GM12878 (cell line): ENCODE measurements at regions not wholly inside any gene's neighbourhood (a gene's known extent, or its start where the extent isn't known, plus 50 kb on each side); places are given as distances from the start of the nearest gene placed in this dataset.

ENCODE experiments used
- SP1 ChIP-seq: IDR thresholded peaks from one replicate; pipeline ENCODE4 v1.6.1; 2011; ENCODE audit warnings: low read depth, low read length
- TF ChIP-seq, protein P1 (sequence below): fragments of 450-650 bp; IDR thresholded peaks from 2 replicates; pipeline ENCODE4 v1.6.1; 2018; ENCODE audit warnings: mild to moderate bottlenecking, low read depth, moderate library complexity; ENCODE audit not compliant: partially characterized antibody

DNA sequence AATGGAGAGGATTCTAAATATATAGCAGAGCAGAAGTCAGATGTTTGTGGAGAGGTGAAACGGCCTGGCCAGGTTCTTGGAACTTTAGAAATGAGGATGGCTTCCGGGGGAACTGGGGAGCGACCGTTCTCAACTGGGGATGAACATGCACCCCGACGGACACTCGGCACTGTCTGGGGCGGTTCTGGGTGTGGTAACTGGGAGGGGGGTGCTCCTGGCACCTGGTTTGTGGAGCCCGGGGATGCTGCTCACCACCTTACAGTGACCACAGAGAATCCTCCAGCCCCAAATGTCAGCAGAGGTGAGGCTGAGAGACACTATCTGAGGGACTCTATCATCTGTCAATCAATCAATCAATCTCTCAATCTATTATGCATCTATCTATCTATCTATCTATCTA, 69.0 kb upstream of the PPP2R3B start:
- TF ChIP-seq, protein P1, sequence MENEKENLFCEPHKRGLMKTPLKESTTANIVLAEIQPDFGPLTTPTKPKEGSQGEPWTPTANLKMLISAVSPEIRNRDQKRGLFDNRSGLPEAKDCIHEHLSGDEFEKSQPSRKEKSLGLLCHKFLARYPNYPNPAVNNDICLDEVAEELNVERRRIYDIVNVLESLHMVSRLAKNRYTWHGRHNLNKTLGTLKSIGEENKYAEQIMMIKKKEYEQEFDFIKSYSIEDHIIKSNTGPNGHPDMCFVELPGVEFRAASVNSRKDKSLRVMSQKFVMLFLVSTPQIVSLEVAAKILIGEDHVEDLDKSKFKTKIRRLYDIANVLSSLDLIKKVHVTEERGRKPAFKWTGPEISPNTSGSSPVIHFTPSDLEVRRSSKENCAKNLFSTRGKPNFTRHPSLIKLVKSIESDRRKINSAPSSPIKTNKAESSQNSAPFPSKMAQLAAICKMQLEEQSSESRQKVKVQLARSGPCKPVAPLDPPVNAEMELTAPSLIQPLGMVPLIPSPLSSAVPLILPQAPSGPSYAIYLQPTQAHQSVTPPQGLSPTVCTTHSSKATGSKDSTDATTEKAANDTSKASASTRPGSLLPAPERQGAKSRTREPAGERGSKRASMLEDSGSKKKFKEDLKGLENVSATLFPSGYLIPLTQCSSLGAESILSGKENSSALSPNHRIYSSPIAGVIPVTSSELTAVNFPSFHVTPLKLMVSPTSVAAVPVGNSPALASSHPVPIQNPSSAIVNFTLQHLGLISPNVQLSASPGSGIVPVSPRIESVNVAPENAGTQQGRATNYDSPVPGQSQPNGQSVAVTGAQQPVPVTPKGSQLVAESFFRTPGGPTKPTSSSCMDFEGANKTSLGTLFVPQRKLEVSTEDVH: no peak
- TF ChIP-seq SP1: no peak
